ENCODE measurements at regions not wholly inside any gene's neighbourhood (a gene's known extent, or its start where the extent isn't known, plus 50 kb on each side); places are given as distances from the start of the nearest gene placed in this dataset.

GRCh38 chr5:124633209-124633608 lies 113.2 kb downstream of the ZNF608 start:
- no peak overlapping the region for H3K4ac ChIP-seq (replicated peaks; ENCODE audit: insufficient read length, low read depth, low read length)
- H2BK120ac ChIP-seq (replicated peaks; ENCODE audit: low read depth, low read length), result no peak overlapping the region
- H3K4me2 ChIP-seq (ENCODE audit: insufficient read depth in 1 of 2, low read depth in 2 of 2, low read length in 2 of 2), result no peak overlapping the region
- H3K18ac ChIP-seq (ENCODE audit: extremely low read depth, low read length), result no peak overlapping the region
- no peaks in the 10 kb centered on the region for H4K20me1 ChIP-seq (replicated peaks in 1 of 2; ENCODE audit: control insufficient read depth in 1 of 2, insufficient read depth in 2 of 2, low read length in 2 of 2)
- no peak overlapping the region for H3K9ac ChIP-seq (replicated peaks in 1 of 4; ENCODE audit: extremely low read depth in 1 of 4, low read depth in 3 of 4, low read length in 3 of 4)
- H2BK5ac ChIP-seq (ENCODE audit: low read depth, low read length), result no peak overlapping the region
- peaks cover 0 to 7% (median 4%) of the 10 kb centered on the region in 4 experiments; a peak in 4 of 7 replicates for H3K4me1 ChIP-seq (replicated peaks in 1 of 4; ENCODE audit: control insufficient read depth in 3 of 4, insufficient read depth in 4 of 4, low read length in 3 of 4)
- TF ChIP-seq POLR2AphosphoS5 (IDR thresholded peaks at IDR 0.05; ENCODE audit: low read depth, low read length), result peak; percentile 71
- TF ChIP-seq, protein P1, sequence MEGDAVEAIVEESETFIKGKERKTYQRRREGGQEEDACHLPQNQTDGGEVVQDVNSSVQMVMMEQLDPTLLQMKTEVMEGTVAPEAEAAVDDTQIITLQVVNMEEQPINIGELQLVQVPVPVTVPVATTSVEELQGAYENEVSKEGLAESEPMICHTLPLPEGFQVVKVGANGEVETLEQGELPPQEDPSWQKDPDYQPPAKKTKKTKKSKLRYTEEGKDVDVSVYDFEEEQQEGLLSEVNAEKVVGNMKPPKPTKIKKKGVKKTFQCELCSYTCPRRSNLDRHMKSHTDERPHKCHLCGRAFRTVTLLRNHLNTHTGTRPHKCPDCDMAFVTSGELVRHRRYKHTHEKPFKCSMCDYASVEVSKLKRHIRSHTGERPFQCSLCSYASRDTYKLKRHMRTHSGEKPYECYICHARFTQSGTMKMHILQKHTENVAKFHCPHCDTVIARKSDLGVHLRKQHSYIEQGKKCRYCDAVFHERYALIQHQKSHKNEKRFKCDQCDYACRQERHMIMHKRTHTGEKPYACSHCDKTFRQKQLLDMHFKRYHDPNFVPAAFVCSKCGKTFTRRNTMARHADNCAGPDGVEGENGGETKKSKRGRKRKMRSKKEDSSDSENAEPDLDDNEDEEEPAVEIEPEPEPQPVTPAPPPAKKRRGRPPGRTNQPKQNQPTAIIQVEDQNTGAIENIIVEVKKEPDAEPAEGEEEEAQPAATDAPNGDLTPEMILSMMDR (IDR thresholded peaks at IDR 0.05; ENCODE audit: control extremely low read depth in 1 of 3, insufficient read depth in 1 of 3, low read depth in 1 of 3, low read length in 3 of 3), result no peak
- no peak overlapping the region for H3K23ac ChIP-seq (ENCODE audit: insufficient read length)
- H4K91ac ChIP-seq (replicated peaks; ENCODE audit: insufficient read length, low read length), result no peak overlapping the region
- H3K9me3 ChIP-seq (ENCODE audit: insufficient read depth in 2 of 2, low read depth in 1 of 2, low read length in 1 of 2), result no peaks in the 10 kb centered on the region
- H3K27ac ChIP-seq (ENCODE audit: low read depth, low read length), result no peak overlapping the region
- no peak overlapping the region for H2BK20ac ChIP-seq (ENCODE audit: low read length)
- no peaks in the 10 kb centered on the region for H3K23me2 ChIP-seq (ENCODE audit: low read depth, low read length)
- no peak overlapping the region for H3K4me3 ChIP-seq (ENCODE audit: extremely low read depth in 1 of 4, insufficient read depth in 2 of 4, low read depth in 3 of 4, low read length in 4 of 4)
- H2AFZ ChIP-seq (ENCODE audit: low read length), result no peak overlapping the region
- CTCF ChIA-PET (ENCODE audit: partially characterized antibody), result interaction anchor here (0.6 kb wide), 1 partner anchor 333 kb away, joined by 3 read pairs; no protein-coding TSS in a partner anchor
- no peak overlapping the region for H2BK12ac ChIP-seq (ENCODE audit: low read depth, low read length)
- no peak overlapping the region for H3K56ac ChIP-seq (replicated peaks; ENCODE audit: insufficient read length, low read depth, low read length)
- no peak overlapping the region for H2BK15ac ChIP-seq (ENCODE audit: low read length)
- H3K36me3 ChIP-seq (ENCODE audit: control insufficient read depth in 2 of 4, insufficient read depth in 4 of 4, low read length in 3 of 4), result peaks cover 0 to 17% (median 6%) of the 10 kb centered on the region in 4 experiments; a peak in 3 of 8 replicates
- FAIRE-seq (no peak), DNase-seq (ENCODE audit: low read depth in 1 of 2, low spot score in 2 of 2) (no peak)
- 88% methylated on average over 5 of the region's 5 CpGs; no CpG with 5 or more reads in 1 of the 2 experiments for WGBS, 2 experiments (ENCODE audit: extremely low coverage in 1 of 2, insufficient coverage in 1 of 2, insufficient read length in 1 of 2, insufficient replicate concordance in 2 of 2, low coverage in 1 of 2, low lambda C conversion rate in 2 of 2, missing lambda C conversion rate in 1 of 2)
- no peak overlapping the region for H4K8ac ChIP-seq (ENCODE audit: extremely low read depth, insufficient read depth, low read length)
- no peaks in the 10 kb centered on the region for H3K27me3 ChIP-seq (replicated peaks in 1 of 4; ENCODE audit: control insufficient read depth in 3 of 4, extremely low read depth in 1 of 4, insufficient read depth in 3 of 4, low read length in 3 of 4)
- H3K14ac ChIP-seq (ENCODE audit: insufficient read length), result no peak overlapping the region
- H2AK5ac ChIP-seq (ENCODE audit: low read depth, low read length), result no peak overlapping the region
- no peaks in the 10 kb centered on the region for H3K79me1 ChIP-seq (ENCODE audit: low read depth, low read length)
- H3K79me2 ChIP-seq (ENCODE audit: control insufficient read depth in 1 of 2, insufficient read depth in 2 of 2, low read length in 2 of 2), result no peaks in the 10 kb centered on the region
- no peak overlapping the region for H4K5ac ChIP-seq (ENCODE audit: insufficient read length, low read depth, low read length)
- POLR2A ChIA-PET (ENCODE audit: partially characterized antibody), result no interaction called here

All from H1 (cell line).